GM12872 (cell line): ENCODE measurements at regions not wholly inside any gene's neighbourhood (a gene's known extent, or its start where the extent isn't known, plus 50 kb on each side); places are given as distances from the start of the nearest gene placed in this dataset.

ENCODE experiments used
- CTCF ChIP-seq: IDR thresholded peaks from 3 replicates; pipeline ENCODE4 v1.5.1; 2011; ENCODE audit warnings: low read depth, mild to moderate bottlenecking, low read length, moderate library complexity; ENCODE audit not compliant: insufficient read depth

- TF ChIP-seq CTCF = no peak
Observed at GRCh38 chr9:88807426-88807825, 183.8 kb upstream of the S1PR3 start.

GRCh38 chr9:88808019-88808656 lies 183.1 kb upstream of the S1PR3 start:
- TF ChIP-seq CTCF = no peak

- TF ChIP-seq CTCF = no peak
Observed at GRCh38 chr9:88808761-88809354, 182.4 kb upstream of the S1PR3 start.

GRCh38 chr9:88809355-88810161 lies 181.7 kb upstream of the S1PR3 start:
- TF ChIP-seq CTCF = no peak

- TF ChIP-seq CTCF = no peak
Observed at GRCh38 chr9:88810826-88811225, 180.4 kb upstream of the S1PR3 start.

GRCh38 chr9:88811511-88811910 lies 179.8 kb upstream of the S1PR3 start:
- TF ChIP-seq CTCF = no peak

GRCh38 chr9:88812938-88813637 lies 178.2 kb upstream of the S1PR3 start:
- no peak for TF ChIP-seq CTCF
